NCI-H2196 (cell line): ENCODE measurements at regions not wholly inside any gene's neighbourhood (a gene's known extent, or its start where the extent isn't known, plus 50 kb on each side); places are given as distances from the start of the nearest gene placed in this dataset.

Experiments used
- DNase-seq: peaks from one replicate; lab custom pipeline; 2025; ENCODE audit not compliant: unreplicated experiment; lab: John Stamatoyannopoulos, UW

DNA sequence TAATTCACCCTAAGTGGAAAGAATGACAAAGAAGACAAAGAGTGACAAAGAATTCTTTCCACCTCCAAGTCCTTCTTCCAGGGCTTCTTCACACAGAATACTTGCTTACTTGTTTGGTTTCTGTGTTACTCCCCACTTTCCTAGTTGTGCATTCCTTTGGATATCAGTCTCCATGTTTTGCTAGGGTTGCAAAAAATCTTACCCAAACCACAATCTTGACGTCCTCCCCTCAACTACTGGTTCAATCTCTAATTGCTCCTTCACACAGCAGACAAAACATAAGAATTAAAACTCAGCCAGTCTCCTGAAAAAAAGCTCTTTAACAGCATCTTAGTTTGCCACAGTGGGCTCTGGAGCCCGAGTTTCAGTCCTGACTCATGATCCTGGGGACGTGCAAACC lies 297.6 kb upstream of the CHRNA7 start:
- DNase-seq, result no peak

DNA sequence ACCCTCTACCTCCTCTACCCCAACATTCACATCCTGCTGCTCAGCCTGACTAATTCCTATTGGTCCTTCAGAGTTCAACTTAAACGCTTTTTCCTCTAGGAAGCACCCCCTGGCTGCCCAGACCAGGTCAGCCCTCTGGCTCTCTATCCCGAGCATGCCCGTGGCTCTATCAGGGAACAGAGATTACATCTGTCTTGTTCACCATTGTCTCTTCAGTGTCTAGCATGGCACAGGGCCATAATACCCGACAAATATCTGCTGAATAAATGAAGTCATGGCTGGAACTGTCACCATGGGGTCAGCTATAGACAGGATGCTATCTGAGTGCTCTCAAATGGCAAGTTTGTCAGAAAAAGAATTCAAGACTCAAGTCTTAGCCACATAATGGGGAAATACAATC lies 296.9 kb upstream of the CHRNA7 start:
- no peak for DNase-seq

DNA sequence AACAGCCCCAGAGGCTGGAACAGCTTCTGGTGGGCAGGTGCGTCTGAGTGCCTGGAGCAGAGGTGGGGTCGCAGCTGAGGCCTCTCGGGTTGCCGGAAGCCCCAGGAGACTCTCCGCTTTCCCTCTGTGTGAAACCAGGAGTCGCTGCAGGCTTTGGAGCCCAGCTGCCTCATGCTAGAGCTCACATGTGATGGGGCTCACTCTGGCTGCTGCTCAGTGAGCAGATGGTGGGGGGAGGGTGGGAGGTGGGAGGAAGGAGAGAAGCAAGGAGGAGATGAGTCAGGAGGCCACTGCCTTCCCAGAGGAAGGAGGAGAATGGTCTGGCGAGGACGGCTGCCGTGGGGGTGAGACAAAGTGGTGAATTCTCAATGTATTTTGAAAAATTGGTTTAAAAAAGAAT lies 290.1 kb upstream of the CHRNA7 start:
- no peak for DNase-seq

DNA sequence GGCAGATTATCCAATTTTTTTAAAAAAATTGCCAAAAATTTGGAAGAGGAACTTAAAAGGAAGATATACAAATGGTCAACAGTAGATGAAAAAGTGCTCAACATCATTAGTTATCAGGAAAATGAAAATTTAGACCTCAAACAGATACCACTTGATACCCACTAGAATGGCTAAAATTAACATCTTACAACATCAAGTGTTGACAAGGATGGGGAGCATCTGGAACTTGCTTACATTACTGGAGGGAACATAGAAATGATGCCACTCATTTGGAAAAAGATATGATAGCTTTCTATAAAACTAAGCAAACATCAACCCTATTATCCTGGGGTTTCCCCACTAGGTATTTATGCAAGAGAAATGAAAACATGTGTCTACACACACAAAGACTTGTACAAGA lies 284.5 kb upstream of the CHRNA7 start:
- DNase-seq, result no peak

DNA sequence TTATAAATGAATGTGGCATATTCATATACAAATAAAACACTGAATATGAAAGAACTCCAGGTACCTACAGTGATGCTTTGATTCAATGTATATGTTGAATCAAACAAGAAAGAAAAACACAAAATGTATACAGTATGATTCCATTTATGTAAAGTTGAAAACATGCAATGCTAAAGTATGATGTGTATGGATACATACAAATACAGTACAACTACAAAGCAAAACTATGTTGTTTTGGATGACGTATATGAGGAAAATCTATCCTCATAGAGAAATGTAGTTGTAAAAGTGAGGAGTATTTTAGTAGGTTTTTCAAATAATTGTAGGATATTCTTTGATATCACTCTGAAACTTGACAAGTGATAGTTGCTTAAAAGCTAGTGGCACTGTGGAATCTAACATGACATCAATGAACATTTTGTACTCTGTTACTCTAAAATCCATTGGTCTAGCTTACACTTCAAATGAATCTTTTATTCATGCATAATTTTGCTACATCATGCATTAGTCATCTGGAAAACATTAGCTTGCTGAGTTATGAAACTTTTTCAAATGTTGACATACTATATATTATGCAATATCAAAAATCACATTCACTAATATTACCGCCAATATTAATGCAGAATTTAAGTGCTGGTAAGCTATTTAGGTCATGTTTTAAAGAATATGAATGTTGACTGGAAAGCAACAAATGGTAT lies 278.1 kb upstream of the CHRNA7 start:
- no peak for DNase-seq

DNA sequence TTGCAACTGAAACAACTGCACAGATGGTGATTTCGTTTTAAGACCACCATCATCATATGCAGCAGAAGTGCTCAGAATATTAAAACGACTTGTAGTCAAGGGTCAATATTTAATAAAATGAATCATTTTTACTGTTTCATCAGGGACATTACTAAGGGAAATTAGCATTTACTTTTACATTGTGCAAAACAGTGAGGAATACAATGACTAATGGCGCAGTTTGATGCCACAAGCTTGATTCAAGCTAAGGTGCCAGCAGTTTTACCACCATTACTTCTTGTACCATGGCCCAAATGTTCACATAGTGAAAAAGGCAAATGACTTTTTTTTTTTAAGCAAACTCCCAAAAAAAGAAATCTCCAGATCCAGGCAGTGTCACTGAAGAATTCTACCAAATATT lies 277.4 kb upstream of the CHRNA7 start:
- no peak for DNase-seq

DNA sequence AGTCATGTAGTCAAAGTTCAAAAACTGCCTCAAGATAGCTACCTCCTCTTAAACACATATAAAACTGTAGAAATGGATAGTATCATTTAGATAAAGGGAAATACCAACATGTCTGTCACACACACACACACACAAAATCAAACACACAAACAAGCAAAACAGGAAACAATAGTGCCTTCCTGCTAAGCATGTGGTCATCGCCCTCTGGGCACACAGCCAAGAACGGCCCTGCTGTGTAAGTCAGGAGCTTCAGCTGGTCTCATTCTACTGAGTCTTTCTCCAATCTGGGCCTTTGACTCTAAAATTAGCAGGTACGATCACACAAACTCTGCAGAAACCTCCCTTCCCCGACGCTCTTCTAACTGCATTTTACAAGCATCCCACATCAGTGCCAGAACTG lies 272.2 kb upstream of the CHRNA7 start:
- DNase-seq, result peak; percentile 70

DNA sequence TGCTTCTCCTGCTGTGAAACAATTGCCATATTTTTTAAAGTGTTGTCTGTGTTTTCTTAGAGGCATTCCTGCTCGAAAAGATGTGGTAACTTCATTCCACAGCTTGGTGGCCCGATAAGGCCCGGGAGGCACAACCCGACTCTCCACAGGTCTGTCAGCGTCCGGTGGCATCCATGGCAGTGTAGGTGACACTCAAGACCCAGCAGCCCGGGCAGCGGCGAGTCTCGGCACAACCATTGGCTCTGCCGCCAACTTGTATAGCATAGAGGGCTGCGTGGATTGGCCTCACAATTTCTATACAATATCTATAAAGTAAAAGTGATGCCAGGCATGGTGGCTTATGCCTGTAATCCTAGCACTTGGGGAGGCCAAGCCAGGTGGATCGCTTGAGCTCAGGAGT lies 262.3 kb upstream of the CHRNA7 start:
- DNase-seq, result no peak

DNA sequence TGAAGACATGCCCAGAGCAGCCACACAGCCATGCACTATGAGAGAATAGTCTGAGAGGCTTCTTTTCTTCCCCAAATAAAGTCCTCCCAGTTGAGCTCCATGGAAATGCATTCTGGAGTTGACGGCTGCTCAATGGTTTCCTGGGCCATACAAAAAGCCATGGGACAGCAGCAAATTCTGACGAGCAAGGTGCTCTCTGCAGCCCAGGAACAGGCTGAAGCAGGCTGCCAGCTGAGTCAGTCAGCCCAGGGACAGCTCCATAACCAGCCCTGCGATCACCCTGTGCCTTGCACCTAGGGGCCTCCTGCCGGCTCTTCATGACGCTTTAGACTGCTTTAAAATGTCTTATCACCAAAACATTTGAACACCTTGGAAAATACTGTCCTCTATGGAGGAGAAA lies 256.3 kb upstream of the CHRNA7 start:
- no peak for DNase-seq

DNA sequence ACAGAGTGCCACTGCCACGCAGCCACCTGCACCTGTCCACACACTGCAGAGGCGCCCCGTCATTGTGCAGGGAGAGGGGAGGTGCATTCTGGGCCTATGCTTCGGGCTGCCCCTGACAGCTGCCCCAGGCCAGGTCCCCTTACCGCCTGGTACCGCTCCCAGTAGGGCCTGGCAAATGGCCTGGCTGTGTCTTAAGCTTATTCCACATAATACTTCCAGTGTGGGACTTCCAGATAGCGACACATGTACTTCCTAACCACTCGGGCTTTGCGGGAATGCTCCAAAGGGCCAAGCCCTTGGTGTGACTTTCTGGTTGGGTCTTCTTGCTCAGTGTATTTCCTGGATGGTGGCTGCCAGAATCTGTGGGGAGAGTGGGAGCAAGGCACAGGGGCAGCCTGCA lies 254.3 kb upstream of the CHRNA7 start:
- DNase-seq, result no peak

DNA sequence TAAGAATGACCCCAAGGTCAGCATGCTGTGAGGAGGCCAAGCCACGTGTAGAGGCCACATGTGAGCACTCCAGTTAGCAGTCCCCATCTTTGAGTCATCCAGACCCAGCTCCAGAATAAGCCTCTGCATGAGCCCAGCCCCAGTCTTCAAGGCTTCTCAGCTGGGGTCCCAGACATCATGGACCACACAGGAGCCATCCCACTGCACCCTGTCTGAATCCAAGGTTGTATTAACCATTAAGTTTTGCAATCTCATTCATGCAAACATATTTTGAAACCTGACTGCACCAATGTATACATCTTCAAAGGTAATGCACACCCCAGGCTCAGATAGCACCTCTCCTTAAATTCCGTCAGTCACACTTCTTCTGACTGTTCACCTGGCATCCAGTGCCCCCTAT lies 249.1 kb upstream of the CHRNA7 start:
- DNase-seq, result no peak

DNA sequence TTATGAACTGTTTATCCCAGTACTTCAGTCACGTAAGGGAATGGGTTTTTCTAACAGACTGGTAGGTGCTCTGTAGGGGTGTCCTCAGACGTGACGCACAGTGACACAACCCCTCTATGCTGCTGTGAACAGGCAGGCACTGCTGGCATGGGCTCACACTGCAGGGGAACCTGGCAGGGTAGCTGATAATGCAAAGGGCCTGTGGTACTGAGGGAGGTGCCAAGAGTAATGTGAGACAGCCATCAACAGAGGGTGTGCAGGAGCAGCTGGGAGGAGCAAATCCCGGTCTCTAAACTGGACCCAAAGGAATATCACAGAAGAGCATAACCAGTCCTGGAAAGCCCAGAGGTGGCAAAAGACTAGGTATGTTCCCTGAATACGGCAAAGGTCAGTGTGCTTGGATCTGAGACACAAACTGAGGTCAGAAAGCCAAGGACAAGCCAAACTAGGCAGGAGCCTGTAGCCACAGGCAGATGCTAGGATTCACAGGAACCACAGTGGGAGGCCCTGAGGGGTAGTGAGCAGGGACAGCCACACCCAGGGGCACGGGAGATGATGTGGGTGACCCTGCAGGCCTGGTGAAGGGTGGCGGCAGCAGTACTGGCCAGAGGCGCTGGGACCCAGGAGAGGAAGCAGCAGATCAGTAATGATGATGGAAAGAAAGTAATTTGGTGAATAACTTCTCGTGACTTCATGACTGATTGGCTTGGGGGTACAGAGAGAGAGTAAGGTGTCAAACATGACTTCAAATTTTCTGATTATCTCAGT lies 248.1 kb upstream of the CHRNA7 start:
- no peak for DNase-seq

DNA sequence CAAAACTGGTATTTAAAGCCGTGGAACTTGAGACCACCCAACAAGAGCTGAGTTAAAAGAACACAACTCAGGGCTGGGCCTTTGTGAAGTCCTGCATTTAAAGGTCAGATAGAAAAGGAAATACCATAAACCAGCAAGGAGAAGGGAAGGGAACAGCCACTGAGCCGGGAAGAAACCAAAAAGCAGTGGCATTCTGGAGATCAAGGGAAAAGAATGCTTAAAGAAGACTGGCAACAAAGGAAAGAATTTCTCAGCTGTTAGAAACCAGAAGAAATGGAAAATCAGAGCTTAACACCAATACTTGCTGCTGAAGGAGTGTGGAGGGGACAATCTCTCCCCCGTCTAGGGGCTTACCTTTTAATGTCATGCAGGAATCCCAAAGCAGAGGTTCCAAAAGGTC lies 247.4 kb upstream of the CHRNA7 start:
- DNase-seq, result no peak

DNA sequence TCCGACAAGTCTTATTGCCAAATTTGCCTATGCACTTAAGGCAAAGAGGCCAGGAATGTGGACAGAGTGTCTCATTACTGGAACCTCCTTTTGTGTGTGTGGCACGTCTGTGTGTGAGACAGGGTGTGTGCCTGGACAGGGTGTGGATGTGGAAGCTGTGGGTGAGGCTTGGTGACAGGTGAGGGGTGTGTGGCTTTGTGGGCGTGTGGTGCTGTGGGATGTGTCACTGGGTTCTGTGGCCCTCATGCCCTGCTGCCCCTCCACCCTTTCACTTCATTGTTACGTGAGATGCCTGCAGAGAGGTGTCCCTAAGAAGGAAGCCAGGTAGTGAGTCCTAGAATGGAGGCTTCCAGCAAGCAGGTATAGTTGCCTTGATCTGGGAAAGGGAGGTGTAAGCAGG lies 244.0 kb upstream of the CHRNA7 start:
- DNase-seq, result no peak

DNA sequence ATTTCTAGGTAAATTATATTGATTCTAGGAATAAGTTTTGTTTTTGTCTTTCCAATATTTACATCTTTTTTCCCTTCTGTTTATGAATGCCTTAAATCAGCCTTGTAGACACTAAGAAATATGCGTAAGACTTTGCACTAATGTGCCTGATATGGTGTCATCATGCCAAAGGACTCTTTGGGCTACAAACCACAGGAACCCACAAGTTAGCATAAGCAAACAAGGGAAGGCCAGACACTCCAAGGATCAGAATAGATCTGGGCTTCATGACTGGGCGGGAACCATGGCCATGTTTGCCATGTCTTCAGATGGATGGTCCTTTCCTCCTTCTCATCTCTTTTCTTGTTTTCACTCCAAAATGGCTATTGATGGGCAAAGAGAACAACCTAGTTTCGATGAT lies 242.2 kb upstream of the CHRNA7 start:
- no peak for DNase-seq

DNA sequence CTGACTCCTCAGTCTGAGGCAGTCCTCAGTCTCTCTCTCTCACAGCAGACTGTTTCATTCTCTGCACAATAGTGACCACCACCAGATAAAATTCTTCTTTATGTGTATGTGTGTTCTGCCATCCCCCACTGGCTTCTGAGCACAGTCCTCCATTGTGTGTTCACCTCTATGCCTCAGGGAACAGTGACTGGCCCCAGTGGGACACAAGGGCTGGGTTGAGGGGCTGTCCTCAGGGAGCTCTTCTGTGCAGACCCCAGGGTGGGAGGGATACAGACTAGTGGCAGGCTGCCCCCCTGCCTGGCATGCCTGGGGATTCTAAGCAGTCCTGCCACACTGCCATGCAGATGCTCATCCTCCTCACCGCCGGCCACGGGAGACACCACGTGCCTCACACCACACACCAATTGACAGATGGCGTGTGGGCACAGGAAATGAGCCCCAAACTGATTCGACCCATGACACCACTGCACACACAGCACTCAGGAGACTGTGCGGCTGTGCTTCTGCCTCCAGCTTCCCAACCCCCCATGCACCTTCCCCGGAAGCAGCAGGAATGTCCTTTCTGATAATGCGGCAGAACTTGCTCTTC lies 237.6 kb upstream of the CHRNA7 start:
- DNase-seq, result no peak

DNA sequence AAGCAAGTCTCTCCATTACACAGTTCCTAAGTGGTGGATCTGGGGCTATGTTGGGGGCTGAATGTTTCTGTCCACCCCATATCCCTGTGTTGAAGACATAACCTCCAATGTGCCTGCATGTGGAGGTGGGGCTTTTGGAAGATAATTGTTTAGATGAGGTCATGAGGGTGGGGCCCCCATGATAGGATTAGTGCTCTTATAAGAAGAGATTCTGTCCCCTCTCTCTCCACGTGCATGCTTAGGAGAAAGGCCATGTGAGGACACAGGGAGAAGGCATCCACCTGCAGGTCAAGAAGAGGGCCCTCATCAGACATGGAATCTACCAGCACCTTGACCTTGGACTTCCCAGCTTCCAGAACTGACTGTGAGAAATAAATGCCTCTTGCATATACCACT lies 231.0 kb upstream of the CHRNA7 start:
- DNase-seq, result no peak

DNA sequence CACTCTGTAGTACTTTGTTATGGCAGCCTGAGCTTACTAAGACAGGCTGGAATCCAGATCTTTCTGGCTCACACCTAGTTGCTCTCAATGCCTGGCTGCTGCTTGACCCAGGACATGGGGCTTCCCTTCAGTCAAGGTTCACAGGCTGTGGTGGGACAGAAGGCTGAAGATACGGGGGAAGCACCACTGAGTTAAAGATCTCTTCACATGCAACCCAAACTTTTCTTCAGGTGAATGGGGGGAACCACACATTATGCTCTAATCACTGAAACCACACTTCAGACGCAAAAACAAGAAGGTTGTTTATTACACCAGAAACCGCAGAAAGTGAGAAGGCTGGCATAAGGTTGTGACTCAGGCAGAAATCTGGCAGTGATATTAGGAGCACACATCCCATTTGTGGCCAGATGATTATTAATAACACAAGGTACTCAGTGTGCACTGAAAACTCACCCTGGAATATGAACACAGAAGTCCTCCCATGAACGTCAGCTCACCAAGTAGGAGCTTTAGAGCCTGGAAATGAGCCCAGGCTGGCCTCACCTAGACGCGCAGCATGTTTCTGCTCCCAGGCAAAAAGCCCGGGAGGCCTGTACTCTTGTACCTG lies 230.5 kb upstream of the CHRNA7 start:
- no peak for DNase-seq

DNA sequence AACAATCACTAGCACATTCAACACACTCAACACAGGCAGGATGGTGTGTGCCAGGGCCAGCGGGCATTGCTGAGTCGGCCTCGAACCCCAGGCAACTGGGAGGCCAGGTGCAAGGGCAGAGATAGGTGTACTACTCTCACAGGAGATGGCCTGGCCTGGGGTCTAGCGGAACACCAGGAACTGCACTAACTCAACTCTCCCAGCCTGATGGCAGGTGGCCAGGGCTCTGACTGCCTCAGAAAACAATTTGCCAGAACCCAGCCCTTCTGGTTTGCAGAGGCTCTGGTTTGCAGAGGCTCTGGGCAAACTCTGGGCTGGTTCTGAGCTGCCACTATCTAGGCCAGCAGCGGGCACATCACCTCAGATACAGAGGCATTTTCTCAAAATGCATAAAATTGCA lies 229.2 kb upstream of the CHRNA7 start:
- no peak for DNase-seq

DNA sequence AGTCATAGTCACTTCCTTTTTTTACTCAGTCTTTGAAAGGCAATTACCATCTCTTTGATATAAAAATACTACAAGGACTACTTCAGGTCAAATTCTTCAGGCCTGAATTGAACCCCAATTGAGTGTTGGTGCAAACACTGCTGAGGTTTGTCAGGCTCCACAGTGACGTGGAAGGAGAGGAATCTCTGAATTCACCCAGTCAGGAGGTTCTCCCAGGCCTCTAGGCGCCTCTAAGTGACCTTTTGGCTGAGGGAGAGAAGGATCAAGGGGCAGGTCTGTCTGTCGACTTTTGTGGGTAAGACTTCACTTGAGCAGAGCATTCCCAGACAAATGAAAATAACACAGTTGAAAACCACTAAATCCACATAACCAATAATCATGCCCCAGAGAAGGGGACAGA lies 227.6 kb upstream of the CHRNA7 start:
- no peak for DNase-seq

DNA sequence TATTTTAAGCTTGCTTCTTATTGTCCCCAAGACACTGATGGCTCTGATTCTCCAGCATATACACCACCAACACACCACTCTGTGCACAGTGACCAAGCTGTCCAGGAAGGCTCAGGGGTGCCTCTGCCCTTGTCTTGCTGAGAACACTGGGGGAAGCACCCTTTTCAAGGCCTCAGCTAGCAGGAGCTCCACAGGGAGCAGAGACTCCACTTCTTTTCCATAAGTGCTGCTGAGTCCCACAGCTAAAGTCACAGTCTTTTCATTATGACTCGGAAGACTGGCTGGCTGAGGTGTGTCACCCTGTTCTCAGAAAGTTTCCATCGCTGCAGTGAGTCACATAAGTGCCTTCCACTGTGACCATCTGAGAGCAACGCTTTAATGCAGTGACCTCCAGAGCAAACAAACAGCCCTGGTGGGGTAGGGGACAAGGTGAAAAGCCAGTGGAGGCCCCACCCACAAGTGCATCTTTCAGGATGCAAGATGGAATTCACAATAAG lies 226.9 kb upstream of the CHRNA7 start:
- no peak for DNase-seq

DNA sequence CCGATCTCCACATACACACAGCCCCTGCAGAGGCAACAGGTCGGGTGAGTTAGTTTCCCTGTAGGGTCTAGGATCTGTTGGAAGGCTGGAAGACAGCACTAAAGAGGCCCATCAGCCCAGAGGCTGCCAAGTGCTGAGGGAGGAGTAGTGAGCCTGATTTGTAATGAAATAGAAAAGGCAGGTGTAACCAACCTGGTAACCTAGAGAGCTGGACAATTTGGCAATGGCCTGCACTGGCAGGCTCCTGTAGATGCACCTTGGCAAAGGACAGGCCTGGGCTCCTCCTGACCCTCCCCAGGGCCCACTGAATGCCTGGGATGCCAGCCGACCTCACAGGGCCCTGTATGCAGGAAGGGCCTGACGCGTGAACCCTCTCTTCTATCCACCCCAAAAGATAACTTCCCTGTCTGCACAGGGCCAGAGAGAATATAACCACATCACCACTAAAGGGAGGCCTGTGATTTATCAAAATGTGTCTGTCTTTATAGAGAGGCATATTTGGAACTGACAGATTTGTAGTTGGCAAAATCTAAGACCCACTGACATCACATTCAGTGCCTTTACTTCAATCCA lies 225.1 kb upstream of the CHRNA7 start:
- no peak for DNase-seq
